Right renal cortex interstitium (tissue), 3 donors: ENCODE measurements at regions not wholly inside any gene's neighbourhood (a gene's known extent, or its start where the extent isn't known, plus 50 kb on each side); places are given as distances from the start of the nearest gene placed in this dataset.

Experiments
- DNase-seq, 3 donors: peaks; one replicate each; pipeline ENCODE4 v3.0.0-alpha.2; 2013; ENCODE audit warnings: low read depth in 3 of 3, low spot score in 2 of 3

DNA sequence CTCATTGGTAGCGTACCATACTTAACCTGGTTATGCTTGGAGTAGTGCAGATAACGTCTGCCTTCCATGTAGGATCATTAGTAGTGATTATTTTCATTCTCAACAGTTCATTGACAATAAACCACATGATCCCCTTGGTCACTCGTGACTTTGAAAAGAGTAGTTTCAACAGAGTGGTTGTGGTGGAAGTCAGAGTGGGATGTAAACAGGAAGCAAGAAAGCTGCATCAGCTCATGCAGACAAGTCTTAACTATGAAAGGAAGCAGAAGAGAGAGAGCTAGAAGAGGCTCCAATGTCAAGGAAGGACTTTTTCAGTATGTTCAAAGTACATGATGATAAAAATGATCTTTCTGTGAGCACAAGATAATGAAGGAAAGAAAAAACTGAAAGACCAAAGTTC, 287.4 kb downstream of the MBD2 start:
- no peak for DNase-seq

DNA sequence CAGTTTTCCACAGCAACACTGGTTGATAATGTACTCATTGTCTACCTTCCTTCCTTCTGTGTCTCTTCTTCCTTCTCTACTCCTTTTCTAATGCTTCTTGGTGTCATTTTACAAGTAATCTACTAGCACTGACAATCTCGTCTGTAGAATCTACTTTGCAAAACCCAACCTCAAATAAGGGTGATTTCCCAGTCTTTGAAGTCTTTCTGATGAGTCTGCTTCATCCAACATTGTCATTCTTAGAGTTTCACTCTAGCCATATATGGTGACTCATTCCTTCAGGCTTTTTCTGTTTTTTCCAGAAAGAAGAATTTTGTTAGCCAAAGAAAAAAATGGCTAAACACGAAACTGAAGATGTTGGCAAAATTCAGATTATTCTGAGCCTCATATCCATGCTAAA, 288.7 kb downstream of the MBD2 start:
- DNase-seq: no peak

DNA sequence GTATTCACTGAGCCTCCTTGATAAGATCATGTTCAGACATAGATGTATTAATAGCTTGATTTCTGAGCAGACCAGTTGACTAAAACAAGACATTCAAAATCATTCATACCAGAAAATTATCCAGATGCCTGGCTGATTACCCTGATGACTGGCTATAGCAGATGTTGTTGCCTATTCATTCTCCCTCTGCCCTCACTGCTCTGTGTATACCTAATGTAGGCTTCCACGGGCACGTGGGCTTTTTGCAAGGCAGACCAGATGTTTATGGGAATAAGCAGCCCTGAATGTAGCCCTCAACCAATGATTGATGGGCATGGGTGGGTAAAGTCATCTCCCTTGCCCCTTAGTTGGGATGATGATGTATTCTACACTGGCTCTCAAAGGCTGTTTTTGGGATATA, 289.1 kb downstream of the MBD2 start:
- no peak for DNase-seq

DNA sequence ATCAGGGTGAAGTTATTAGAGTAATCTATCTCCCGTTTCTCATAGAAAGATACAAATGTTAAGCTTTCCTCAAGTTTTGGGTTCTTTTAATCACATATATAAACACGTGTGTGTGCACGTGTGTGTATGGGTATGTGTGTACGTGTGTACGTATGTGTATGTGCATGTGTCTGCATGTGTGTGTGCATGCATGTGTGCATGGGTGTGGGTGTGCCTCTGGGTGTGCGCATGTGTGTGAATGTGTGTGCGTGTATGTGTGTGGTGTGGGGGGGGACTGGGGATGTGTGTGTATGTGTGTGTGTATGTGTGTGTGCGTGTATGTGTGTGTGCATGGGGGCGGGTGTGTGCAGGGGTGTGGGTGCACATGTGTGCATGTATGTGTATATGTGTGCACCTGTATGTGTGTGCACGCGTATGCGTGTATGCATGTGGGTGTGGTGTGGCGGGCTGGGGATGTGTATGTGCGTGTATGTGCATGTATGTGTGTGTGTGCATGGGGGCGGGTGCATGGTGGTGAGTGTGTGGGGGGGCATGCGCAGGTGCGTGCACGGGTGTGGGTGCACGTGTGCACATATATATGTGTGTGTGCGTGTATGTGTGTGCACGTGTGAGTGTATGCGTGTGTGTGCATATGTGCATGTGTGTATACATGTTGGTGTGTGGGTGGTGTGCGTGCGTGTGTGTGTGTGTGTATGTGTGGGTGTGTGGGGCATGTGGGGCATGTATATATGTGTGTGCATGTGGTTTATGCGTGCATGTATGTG, 304.0 kb downstream of the MBD2 start:
- DNase-seq: no peak

DNA sequence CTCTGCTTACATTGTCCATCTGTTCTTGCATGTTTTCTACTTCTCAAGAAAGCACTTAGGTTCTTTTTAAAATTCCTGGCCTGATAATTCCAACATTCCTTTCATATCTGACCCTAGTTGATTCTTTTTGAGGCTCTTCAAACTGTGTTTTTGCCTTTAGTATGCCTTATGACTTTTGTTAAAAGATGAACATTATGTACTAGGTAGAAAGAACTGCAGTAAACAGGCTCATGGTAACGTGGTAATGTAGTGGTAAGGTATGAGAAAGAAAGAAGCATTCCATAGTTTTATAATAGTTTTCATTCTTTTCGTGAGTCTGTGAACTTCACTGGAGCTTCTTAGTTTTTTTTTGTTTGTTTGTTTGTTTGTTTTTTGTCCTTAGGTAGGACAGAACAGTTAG, 306.4 kb downstream of the MBD2 start:
- DNase-seq: no peak

DNA sequence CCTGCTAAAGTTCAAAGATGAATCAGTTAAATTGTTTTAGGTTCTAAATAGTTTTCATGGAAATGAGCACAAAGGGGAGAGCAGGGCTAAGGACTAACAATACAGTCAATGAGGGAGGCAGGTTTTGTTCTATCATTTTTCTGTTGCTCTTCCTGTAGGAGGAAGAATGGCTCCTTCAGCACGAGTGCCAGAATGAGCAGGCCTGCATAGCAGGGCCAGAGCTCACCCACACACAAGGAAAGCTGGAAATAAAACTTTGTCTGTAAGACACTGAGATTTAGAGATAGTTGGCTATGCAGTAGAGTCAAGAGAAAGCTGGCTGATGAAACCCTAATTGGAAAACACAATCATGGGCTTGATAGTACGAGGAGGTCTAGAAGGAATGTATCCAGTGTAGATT, 313.3 kb downstream of the MBD2 start:
- DNase-seq: no peak

DNA sequence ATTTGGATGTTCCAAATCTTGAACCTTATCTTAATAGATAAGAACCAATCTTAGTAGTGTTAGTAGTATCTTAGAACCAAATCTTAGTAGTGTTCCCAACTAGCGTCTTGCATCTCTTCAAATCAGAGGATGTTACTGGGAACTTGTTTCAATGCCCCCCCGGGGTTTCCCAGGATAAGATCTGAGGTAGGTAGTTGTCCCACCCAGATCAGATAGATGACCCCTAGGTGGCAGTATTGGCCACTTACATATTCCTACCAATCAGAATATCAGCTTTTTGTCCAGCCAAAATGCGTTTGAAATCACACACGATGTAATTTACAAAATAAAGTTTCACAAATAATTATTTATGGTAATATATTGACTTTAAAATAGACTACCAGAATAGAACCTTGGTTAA, 314.8 kb downstream of the MBD2 start:
- no peak for DNase-seq

DNA sequence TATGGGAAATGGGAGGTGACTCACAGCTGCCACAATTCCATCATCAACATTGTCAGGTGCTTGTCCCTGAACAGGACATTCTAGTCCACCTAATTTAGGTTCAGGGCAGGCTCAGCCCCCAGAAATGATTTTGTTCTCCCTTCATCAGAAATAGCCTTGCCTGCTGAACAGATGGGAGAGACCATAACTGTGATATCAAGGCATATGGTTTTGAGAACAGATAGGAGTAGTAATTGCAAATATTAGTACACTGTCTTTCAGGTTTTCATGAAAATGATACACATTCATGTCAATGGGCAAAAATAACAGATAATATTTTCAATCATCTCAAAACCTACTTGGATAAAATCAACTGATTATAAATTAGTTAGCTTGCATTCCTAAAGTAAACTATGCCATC, 316.5 kb downstream of the MBD2 start:
- no peak for DNase-seq

DNA sequence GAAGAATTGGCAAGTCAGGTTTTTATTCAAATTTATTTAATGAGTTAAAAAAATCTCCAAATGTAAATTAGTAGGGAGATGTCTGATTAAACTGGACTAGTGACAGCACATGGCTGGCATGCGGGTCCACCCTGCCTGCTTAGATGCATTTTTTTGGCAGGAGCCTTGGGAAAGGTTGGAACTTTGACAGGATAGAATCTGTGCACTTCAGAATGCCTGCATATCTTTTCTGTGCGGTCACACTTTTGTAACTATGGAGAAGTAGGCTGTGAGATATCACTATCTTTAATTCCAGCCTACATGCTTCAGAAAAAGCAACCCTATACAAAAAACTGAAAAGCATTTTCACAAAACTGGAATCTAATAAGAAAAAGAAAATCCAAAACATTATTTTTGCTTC, 317.8 kb downstream of the MBD2 start:
- DNase-seq: no peak

DNA sequence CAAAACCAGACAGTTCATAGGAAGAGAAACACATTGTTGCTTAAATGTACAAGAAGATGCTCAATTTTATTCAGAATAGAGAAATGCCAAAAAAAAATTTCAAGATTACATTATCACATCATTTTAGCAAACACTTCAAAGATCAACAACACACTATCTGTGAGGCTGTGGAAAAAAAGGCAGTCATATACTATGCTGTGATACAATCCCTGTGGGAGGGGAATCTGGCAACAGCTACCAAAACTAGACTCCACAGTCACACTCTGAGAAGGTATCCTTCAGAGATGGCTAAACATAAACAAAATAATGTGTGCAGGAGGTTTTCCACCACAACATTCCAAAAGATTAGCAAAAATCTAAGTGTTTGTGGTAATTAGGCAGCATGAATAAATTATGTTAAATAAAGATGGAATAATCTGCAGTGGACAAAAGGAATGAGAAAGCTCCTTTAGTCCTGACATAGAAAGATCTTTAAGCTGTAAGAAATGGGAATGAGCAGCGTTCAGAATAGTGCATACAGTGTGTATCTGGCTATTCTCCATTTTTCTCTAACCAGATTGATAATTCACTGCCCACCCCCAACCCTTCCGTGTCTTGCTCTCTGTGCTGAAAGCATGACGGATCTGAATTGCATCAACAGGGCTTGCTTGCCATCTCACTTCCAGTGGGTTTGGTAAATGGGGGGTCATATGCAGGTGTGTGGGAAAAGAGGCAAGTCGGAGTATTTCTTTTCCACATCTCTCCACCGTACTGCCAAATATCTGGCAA, 329.6 kb downstream of the MBD2 start:
- no peak for DNase-seq

DNA sequence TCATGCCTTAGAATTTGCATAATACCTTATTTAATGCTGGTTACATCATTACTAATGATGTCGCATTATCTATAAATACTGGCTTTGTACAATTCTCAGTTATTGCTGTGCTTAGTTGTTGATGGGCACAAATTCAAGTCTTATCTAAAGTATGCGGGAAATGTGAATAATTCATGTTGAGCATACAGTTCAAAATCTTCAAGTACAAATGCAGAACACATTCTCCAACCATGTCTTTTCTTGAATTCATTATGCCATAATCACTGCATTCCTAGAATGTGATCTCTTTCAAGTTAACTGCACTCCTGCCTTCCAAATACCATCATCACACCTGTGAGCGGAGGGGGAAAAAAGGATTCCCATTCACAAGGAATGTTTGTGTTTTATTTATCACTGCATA, 337.0 kb downstream of the MBD2 start:
- DNase-seq: no peak

DNA sequence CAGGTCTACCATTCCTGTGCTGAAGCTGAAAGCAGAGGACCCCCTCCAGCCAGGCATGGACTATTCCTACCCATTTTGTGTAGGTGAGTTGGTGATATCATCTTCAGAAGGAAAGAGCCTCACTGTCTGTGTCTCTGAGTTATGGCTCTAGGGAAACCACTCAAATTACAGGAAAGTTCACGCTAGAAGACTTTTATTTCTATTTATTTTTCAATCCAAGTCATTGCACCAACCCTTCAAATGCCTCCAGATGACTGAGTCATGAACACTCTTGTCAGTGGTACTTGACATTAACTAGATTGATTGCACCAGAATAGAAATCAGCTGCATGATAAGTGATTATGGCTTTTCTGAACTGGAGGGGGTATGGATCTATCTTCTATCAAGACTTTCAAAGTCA, 338.4 kb downstream of the MBD2 start:
- DNase-seq: no peak

DNA sequence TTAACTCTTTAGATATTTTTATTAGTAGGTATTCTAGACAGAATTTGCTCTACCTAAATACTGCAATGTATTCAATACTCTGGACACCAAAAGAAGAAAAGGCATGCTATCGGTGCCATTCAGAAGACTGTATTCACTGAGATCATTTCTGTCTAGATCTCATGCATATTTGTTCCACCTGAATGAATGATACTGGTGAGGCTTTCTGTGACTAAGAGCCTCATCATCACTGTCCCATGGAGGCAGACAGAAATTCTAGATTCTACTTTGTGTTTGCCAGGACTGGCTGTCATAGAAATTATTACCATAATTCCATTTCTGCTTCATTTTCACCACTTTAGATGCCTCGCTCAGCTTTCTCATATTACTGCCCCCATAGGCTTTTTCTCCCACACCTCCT, 340.7 kb downstream of the MBD2 start:
- no peak for DNase-seq

DNA sequence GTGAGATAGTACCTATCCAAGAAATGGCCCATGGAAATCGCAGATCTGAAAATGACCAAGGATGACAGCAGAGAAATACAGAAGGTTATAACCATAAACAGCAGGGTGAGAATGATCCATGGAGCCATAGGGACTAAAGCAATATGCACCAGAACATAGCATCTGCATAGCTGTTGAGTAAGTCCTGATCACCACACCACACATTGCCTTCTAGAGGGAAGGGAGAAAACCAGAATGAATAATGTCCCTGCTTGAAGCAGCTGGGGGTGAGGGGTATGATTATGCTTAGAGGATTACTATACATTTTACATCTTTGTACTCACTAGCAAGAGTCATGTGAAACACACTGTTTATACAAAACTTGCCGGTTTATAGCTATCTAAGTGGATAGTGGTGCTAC, 350.4 kb downstream of the MBD2 start:
- no peak for DNase-seq

DNA sequence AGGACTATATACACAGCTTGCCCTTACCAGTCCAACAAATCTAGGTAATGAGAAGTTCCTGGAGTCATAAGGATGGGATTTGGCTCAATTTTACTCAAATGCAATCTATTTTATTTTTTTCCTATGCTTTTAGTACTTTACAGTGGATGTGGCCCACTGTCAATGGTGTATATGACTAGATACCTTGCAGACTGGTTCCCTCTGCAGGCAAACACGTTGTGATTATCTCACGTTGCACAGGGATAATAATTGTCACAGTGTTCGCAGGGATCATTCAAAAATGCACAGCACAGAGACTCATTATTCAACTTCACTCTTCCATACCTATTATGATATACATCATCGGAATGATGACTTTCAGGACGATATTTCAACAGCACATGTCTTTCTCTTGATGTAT, 359.7 kb downstream of the MBD2 start:
- DNase-seq: no peak

DNA sequence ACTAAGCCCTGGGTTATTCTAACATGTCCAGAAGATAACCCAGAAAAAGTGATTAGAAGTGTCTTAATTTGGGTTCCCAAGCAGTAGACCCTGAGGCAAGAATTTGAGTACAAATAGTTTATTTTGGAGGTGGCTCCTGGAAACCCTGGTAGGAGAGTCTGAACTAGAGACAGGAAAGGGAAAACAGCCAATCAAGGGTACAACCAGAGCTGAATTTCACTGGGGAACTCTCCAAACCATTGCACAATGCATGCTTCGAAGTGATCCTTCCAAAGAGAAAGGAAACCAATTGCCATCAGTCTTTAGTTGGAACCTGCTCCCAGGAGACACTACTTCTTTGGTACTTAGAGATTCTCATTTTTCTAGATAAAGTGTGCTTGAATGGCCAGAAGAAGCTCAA, 361.5 kb downstream of the MBD2 start:
- DNase-seq: no peak

DNA sequence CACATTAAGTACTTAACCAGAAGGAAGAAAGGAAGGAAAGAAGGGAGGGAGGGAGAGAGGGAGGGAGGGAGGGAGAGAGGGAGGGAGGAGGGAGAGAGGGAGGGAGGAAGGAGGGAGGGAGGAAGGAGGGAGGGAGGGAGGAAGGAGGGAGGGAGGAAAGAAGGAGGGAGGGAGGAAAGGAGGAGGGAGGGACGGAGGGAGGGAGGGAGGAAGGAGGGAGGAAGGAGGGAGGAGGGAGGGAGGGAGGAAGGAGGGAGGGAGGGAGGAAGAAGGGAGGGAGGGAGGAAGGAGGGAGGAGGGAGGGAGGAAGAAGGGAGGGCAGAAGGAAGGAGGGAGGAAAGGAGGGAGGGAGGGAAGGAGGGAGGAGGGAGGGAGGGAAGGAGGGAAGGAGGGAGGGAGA, 363.3 kb downstream of the MBD2 start:
- no peak for DNase-seq

DNA sequence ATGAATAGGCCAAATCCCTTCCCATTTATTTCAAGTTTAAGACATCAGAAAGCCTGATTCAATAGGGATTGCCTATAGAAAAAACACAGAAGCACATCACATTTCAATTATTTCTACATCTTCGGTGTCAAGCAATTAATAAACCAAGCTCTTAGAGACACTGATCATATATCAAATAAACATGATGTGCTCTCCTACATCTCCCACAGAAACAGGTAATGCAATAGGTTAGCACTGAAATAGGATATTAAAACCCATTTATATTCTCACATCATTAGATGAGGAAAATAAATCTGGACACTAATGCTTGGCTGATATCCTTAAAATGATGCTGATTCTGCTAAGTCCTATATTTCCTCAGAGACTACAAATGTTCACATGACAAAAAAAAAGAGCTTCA, 364.7 kb downstream of the MBD2 start:
- DNase-seq: no peak

DNA sequence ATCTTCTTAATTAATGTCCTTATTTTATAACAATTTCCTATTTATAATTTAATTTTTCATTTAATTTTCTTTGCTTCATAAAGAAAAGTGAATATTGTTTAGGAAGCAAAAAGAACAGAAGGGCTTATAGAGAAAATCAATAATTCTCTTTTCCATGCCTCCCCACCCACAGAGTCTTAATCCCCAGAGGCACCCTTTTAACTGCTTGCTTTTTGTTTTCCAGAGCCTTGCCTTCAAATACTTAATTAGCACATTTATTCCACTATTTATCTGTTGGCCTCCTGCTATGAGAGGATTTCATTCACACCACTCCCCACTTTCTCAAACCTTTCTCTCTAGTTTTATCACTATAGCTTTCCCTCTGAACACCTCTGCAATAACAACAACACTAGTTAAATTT, 373.6 kb downstream of the MBD2 start:
- no peak for DNase-seq

DNA sequence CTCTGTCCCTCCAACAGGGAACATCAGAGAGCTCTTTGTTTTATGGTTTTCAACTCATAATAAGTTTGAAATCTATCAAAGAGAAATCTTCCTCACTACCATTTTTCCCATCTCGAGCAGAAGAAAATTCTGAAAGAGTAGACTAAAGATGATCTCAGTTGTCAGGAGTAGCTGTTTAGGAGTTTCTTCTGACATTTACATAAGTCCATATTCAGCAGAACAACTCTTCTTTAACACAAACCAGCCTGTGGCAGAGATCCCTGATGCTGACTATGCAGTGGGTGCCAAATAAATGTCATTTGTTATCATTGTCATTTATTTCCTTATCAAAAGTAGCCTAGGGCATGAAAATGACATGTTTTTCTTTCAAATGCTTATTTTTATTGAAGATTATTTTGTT, 380.7 kb downstream of the MBD2 start:
- DNase-seq: no peak

DNA sequence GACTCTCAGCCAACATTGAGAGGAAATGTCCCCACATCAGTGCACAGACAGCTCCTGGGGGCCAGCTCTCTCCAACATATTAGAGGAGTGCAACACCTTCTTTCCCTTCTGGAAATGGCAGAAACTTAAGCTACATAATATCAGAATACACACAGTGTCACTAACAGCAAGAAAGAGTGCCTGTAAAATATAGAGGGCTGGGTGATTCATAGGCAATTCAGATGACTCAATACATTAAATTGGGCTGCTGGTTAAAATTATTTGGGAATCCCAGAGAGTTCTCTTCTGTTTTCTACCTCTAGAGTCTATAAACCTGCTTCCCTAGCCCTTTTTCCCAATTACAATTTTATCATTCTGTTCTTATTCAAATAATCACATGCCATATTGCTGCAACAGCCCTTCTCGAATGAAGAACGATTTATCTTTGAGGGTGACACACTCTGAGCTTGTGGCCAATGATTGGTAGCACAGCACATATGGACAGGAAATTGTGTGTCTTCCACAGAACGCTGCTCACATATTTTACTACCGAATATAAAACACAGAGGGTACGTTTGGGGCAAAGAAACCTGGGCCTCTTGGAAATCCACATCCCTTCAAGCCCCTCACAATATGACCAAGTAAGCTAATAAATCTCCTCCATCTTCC, 381.2 kb downstream of the MBD2 start:
- DNase-seq: no peak

DNA sequence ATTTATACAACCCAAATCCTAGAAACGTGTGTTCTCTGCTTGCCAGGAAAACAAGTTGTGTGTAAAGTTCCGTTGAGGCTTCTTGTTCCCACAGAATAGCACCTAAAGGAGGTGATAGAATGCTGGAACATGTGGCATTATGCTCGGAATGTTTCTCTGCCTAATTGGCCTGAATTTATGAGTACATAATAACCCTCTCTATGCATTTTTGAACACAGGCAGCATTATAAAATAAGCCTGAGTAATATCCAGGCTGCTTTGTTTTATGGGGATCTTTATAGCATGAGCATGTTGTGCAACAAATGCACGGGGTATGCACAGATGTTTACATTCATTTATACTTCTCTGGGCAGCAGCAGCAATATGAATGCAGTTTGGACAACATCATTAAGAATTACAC, 385.7 kb downstream of the MBD2 start:
- DNase-seq: peak in 1 of 3 donors; percentile 3
